Pons (tissue), 1 donor: ENCODE measurements at regions not wholly inside any gene's neighbourhood (a gene's known extent, or its start where the extent isn't known, plus 50 kb on each side); places are given as distances from the start of the nearest gene placed in this dataset.

Experiments used
- DNase-seq: peaks from one replicate; pipeline ENCODE4 v3.0.0-alpha.2; 2016; ENCODE audit warnings: low spot score

GRCh38 chr16:26295625-26296304 is 604.0 kb downstream of the HS3ST4 start:
- no peak for DNase-seq

- DNase-seq, result no peak
Measured at GRCh38 chr16:26301516-26301915, 609.8 kb downstream of the HS3ST4 start.

GRCh38 chr16:26316683-26317464 is 625.1 kb downstream of the HS3ST4 start:
- no peak for DNase-seq

GRCh38 chr16:26317885-26318284 is 626.1 kb downstream of the HS3ST4 start:
- DNase-seq, result no peak

GRCh38 chr16:26330654-26331053 is 638.9 kb downstream of the HS3ST4 start:
- no peak for DNase-seq

GRCh38 chr16:26334218-26335111 is 642.7 kb downstream of the HS3ST4 start:
- DNase-seq, result peak; percentile 86

- DNase-seq, result no peak
Measured at GRCh38 chr16:26335236-26335853, 643.6 kb downstream of the HS3ST4 start.

GRCh38 chr16:26342621-26343020 is 650.9 kb downstream of the HS3ST4 start:
- no peak for DNase-seq

- DNase-seq, result no peak
Measured at GRCh38 chr16:26344240-26344776, 652.5 kb downstream of the HS3ST4 start.

- DNase-seq, result no peak
Measured at GRCh38 chr16:26344976-26345375, 653.2 kb downstream of the HS3ST4 start.

- DNase-seq, result no peak
Measured at GRCh38 chr16:26345966-26346365, 654.2 kb downstream of the HS3ST4 start.

GRCh38 chr16:26348095-26348494 is 656.3 kb downstream of the HS3ST4 start:
- DNase-seq, result no peak

- no peak for DNase-seq
Measured at GRCh38 chr16:26360867-26361266, 669.1 kb downstream of the HS3ST4 start.

- no peak for DNase-seq
Measured at GRCh38 chr16:26363581-26363980, 671.8 kb downstream of the HS3ST4 start.

- no peak for DNase-seq
Measured at GRCh38 chr16:26365161-26365940, 673.6 kb downstream of the HS3ST4 start.

- no peak for DNase-seq
Measured at GRCh38 chr16:26371349-26371869, 679.6 kb downstream of the HS3ST4 start.

- no peak for DNase-seq
Measured at GRCh38 chr16:26374279-26374925, 682.6 kb downstream of the HS3ST4 start.

- DNase-seq, result no peak
Measured at GRCh38 chr16:26382586-26382985, 684.1 kb upstream of the C16orf82 start.

GRCh38 chr16:26386096-26386495 is 680.6 kb upstream of the C16orf82 start:
- no peak for DNase-seq

- no peak for DNase-seq
Measured at GRCh38 chr16:26391833-26392232, 674.9 kb upstream of the C16orf82 start.
